ENCODE measurements at regions not wholly inside any gene's neighbourhood (a gene's known extent, or its start where the extent isn't known, plus 50 kb on each side); places are given as distances from the start of the nearest gene placed in this dataset.

- no peak for TF ChIP-seq CTCF (IDR thresholded peaks at IDR 0.05; ENCODE audit: poor library complexity, severe bottlenecking)
- TF ChIP-seq RAD21 (conservative IDR thresholded peaks at IDR 0.05), result no peak
- TF ChIP-seq SMC3 (conservative IDR thresholded peaks at IDR 0.05; ENCODE audit: poor library complexity), result no peak
These were observed 211.2 kb upstream of the ZP4 start for GRCh38 chr1:238101923-238102322.

All from neural cell (in vitro differentiated cells).